GM23338 (cell line): ENCODE measurements at regions not wholly inside any gene's neighbourhood (a gene's known extent, or its start where the extent isn't known, plus 50 kb on each side); places are given as distances from the start of the nearest gene placed in this dataset.

Experiments used
- ETS1 ChIP-seq: IDR thresholded peaks from 2 replicates; pipeline ENCODE4 v1.6.1; 2016; ENCODE audit warnings: antibody characterized with exemption
- REST ChIP-seq: IDR thresholded peaks from one replicate; pipeline ENCODE4 v1.6.1; 2018; ENCODE audit warnings: antibody characterized with exemption; ENCODE audit not compliant: unreplicated experiment
- ZNF462 ChIP-seq: fragments of 250-450 bp; sonication (Bioruptor Pico); IDR thresholded peaks from 2 replicates; pipeline ENCODE4 v1.5.0; 2020; ENCODE audit warnings: mild to moderate bottlenecking, moderate library complexity
- TF ChIP-seq, protein P1 (sequence below), 2 experiments: fragments of 200-600 bp in 1 of 2; sonication (generic) in 1 of 2; conservative IDR thresholded peaks; 2 replicates each; pipeline versions ENCODE4 v1.5.1 to v1.6.1; 2016 to 2017; ENCODE audit warnings: antibody characterized with exemption in 2 of 2, low read depth in 2 of 2, mild to moderate bottlenecking in 2 of 2, moderate library complexity in 1 of 2

GRCh38 chr2:220226546-220226945 is 599.1 kb downstream of the SLC4A3 start (continued):
- TF ChIP-seq ZNF462 (no peak), ETS1 (no peak), REST (no peak)
- TF ChIP-seq, protein P1, sequence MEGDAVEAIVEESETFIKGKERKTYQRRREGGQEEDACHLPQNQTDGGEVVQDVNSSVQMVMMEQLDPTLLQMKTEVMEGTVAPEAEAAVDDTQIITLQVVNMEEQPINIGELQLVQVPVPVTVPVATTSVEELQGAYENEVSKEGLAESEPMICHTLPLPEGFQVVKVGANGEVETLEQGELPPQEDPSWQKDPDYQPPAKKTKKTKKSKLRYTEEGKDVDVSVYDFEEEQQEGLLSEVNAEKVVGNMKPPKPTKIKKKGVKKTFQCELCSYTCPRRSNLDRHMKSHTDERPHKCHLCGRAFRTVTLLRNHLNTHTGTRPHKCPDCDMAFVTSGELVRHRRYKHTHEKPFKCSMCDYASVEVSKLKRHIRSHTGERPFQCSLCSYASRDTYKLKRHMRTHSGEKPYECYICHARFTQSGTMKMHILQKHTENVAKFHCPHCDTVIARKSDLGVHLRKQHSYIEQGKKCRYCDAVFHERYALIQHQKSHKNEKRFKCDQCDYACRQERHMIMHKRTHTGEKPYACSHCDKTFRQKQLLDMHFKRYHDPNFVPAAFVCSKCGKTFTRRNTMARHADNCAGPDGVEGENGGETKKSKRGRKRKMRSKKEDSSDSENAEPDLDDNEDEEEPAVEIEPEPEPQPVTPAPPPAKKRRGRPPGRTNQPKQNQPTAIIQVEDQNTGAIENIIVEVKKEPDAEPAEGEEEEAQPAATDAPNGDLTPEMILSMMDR (conservative IDR thresholded peaks at IDR 0.05; ENCODE audit: low read depth in 2 of 2): no peak
